Mammary epithelial cell (primary cell): ENCODE measurements at regions not wholly inside any gene's neighbourhood (a gene's known extent, or its start where the extent isn't known, plus 50 kb on each side); places are given as distances from the start of the nearest gene placed in this dataset.

ENCODE experiments used
- CTCF ChIP-seq, 2 donors: IDR thresholded peaks in 1 of 2; conservative IDR thresholded peaks in 1 of 2; 2 replicates each; pipeline ENCODE4 v1.5.1; 2011 to 2012; ENCODE audit warnings: inconsistent platforms in 2 of 2, low read length in 2 of 2, mild to moderate bottlenecking in 2 of 2, control low read depth in 1 of 2, low read depth in 1 of 2; ENCODE audit not compliant: insufficient read depth in 1 of 2; ENCODE audit errors: extremely low read depth in 1 of 2
- EZH2 ChIP-seq: IDR thresholded peaks from 2 replicates; pipeline ENCODE4 v1.6.1; 2012; ENCODE audit warnings: low read length, inconsistent platforms, borderline replicate concordance

GRCh38 chr2:58540681-58541080 lies 299.6 kb upstream of the FANCL start:
- TF ChIP-seq CTCF (conservative IDR thresholded peaks at IDR 0.05 in 1 of 2, IDR thresholded peaks at IDR 0.05 in 1 of 2; ENCODE audit: extremely low read depth in 1 of 2, insufficient read depth in 1 of 2, low read depth in 1 of 2, low read length in 2 of 2) (no peak), EZH2 (no peak)
